Neural cell (in vitro differentiated cells): ENCODE measurements at regions not wholly inside any gene's neighbourhood (a gene's known extent, or its start where the extent isn't known, plus 50 kb on each side); places are given as distances from the start of the nearest gene placed in this dataset.

ENCODE experiments used
- H2AFZ ChIP-seq: fragments of 200-600, 300-800 bp; sonication (generic), shearing (Covaris generic); 2 replicates; pipeline ENCODE4 v1.6.0; 2014; ENCODE audit warnings: low read depth, mild to moderate bottlenecking, antibody characterized with exemption, low read length, moderate library complexity
- H3F3A ChIP-seq: fragments of 200-600 bp; shearing (Covaris generic); 2 replicates; pipeline ENCODE4 v1.6.1; 2016; ENCODE audit warnings: mild to moderate bottlenecking, moderate library complexity, mixed read lengths, antibody characterized with exemption, low read length; ENCODE audit not compliant: insufficient read depth, poor library complexity, severe bottlenecking
- H3K27ac ChIP-seq: fragments of 200-600, 300-800 bp; sonication (generic), shearing (Covaris generic); 2 replicates; pipeline ENCODE4 v1.5.1; 2014; ENCODE audit warnings: mild to moderate bottlenecking, low read length, moderate library complexity
- H3K27me3 ChIP-seq: fragments of 300-800, 200-600 bp; sonication (generic), shearing (Covaris generic); 2 replicates; pipeline ENCODE4 v1.6.0; 2014; ENCODE audit warnings: mild to moderate bottlenecking, low read depth, low read length, moderate library complexity; ENCODE audit not compliant: insufficient read depth
- H3K36me3 ChIP-seq: fragments of 300-800, 200-600 bp; sonication (generic), shearing (Covaris generic); 2 replicates; pipeline ENCODE4 v1.5.1; 2014; ENCODE audit warnings: mild to moderate bottlenecking, antibody characterized with exemption, low read length, moderate library complexity; ENCODE audit not compliant: insufficient read depth
- H3K4me2 ChIP-seq: fragments of 300-800, 200-600 bp; sonication (generic), shearing (Covaris generic); 2 replicates; pipeline ENCODE4 v1.6.0; 2014; ENCODE audit warnings: mild to moderate bottlenecking, low read length
- H3K4me3 ChIP-seq: fragments of 300-800, 200-600 bp; sonication (generic), shearing (Covaris generic); 2 replicates; pipeline ENCODE4 v1.5.1; 2014; ENCODE audit warnings: mild to moderate bottlenecking, low read length, moderate library complexity
- H3K79me2 ChIP-seq: fragments of 200-600 bp; shearing (Covaris generic); replicated peaks from 2 replicates; pipeline ENCODE4 v1.6.0; 2014; ENCODE audit warnings: mild to moderate bottlenecking, low read length, moderate library complexity; ENCODE audit not compliant: insufficient read depth
- H3K9ac ChIP-seq: fragments of 300-800, 200-600 bp; sonication (generic), shearing (Covaris generic); 2 replicates; pipeline ENCODE4 v1.6.1; 2016; ENCODE audit warnings: mild to moderate bottlenecking, low read length, mixed read lengths
- H3K9me2 ChIP-seq: fragments of 200-600 bp; shearing (Covaris generic); 2 replicates; pipeline ENCODE4 v1.6.1; 2016; ENCODE audit warnings: mild to moderate bottlenecking, low read length, mixed read lengths; ENCODE audit not compliant: insufficient read depth
- H3K9me3 ChIP-seq: fragments of 200-600, 300-800 bp; sonication (generic), shearing (Covaris generic); 2 replicates; pipeline ENCODE4 v1.6.1; 2016; ENCODE audit warnings: mild to moderate bottlenecking, mixed run types, low read length, moderate library complexity, mixed read lengths
- H4K20me1 ChIP-seq: fragments of 200-600 bp; shearing (Covaris generic); 2 replicates; pipeline ENCODE4 v1.6.1; 2016; ENCODE audit warnings: mild to moderate bottlenecking, mixed run types; ENCODE audit not compliant: insufficient read depth
- CTCF ChIP-seq: fragments of 450-650 bp; IDR thresholded peaks from 2 replicates; pipeline ENCODE4 v1.5.1; 2014; ENCODE audit warnings: antibody characterized with exemption, mild to moderate bottlenecking, moderate library complexity; ENCODE audit not compliant: poor library complexity, severe bottlenecking
- EP300 ChIP-seq: fragments of 450-650 bp; conservative IDR thresholded peaks from 2 replicates; pipeline ENCODE4 v1.6.1; 2014; ENCODE audit warnings: antibody characterized with exemption, mild to moderate bottlenecking, moderate library complexity; ENCODE audit not compliant: poor library complexity, severe bottlenecking
- EZH2 ChIP-seq: fragments of 200-600, 300-800 bp; shearing (Covaris generic), sonication (generic); IDR thresholded peaks from 2 replicates; pipeline ENCODE4 v1.6.1; 2014; ENCODE audit warnings: antibody characterized with exemption, low read length, borderline replicate concordance, mild to moderate bottlenecking; ENCODE audit not compliant: insufficient read depth, poor library complexity, severe bottlenecking
- MXI1 ChIP-seq: fragments of 450-650 bp; conservative IDR thresholded peaks from 2 replicates; pipeline ENCODE4 v1.6.1; 2014; ENCODE audit warnings: antibody characterized with exemption, mild to moderate bottlenecking; ENCODE audit not compliant: poor library complexity, severe bottlenecking
- POLR2AphosphoS5 ChIP-seq: IDR thresholded peaks from 2 replicates; pipeline ENCODE4 v1.6.1; 2012
- RAD21 ChIP-seq: fragments of 450-650 bp; conservative IDR thresholded peaks from 2 replicates; pipeline ENCODE4 v1.6.1; 2014; ENCODE audit warnings: antibody characterized with exemption, mild to moderate bottlenecking, moderate library complexity
- REST ChIP-seq: IDR thresholded peaks from 2 replicates; pipeline ENCODE4 v1.6.1; 2012; ENCODE audit warnings: borderline replicate concordance
- SMC3 ChIP-seq: fragments of 450-650 bp; conservative IDR thresholded peaks from 2 replicates; pipeline ENCODE4 v1.6.1; 2014; ENCODE audit warnings: antibody characterized with exemption, mild to moderate bottlenecking, moderate library complexity; ENCODE audit not compliant: poor library complexity
- TAF1 ChIP-seq: IDR thresholded peaks from 2 replicates; pipeline ENCODE4 v1.6.1; 2012; ENCODE audit warnings: low read depth

- Histone ChIP-seq H3K9me2 (no peaks in the 10 kb centered on the region), H3K79me2 (no peaks in the 10 kb centered on the region), H3K4me2 (no peak overlapping the region), H3K27me3 (no peaks in the 10 kb centered on the region), H3K9ac (no peak overlapping the region), H3F3A (no peaks in the 10 kb centered on the region), H3K9me3 (no peaks in the 10 kb centered on the region), H3K36me3 (no peaks in the 10 kb centered on the region), H4K20me1 (no peaks in the 10 kb centered on the region), H2AFZ (no peak overlapping the region), H3K4me3 (no peak overlapping the region), H3K27ac (no peak overlapping the region)
- no peak for TF ChIP-seq CTCF
- TF ChIP-seq POLR2AphosphoS5 = no peak
- TF ChIP-seq RAD21 = no peak
- TF ChIP-seq EP300 = no peak
- TF ChIP-seq TAF1 = no peak
- TF ChIP-seq EZH2 = no peak
- TF ChIP-seq REST = no peak
- TF ChIP-seq MXI1 = no peak
- TF ChIP-seq SMC3 = no peak
These were observed 431.7 kb upstream of the CTNND2 start for GRCh38 chr5:12335938-12336337.

- Histone ChIP-seq H3K9ac (no peak overlapping the region), H4K20me1 (no peaks in the 10 kb centered on the region), H3K9me2 (no peaks in the 10 kb centered on the region), H3K9me3 (no peaks in the 10 kb centered on the region), H3K27ac (no peak overlapping the region), H3K79me2 (no peaks in the 10 kb centered on the region), H3K27me3 (no peaks in the 10 kb centered on the region), H3K4me3 (no peak overlapping the region), H3K4me2 (no peak overlapping the region), H2AFZ (no peak overlapping the region), H3K36me3 (no peaks in the 10 kb centered on the region), H3F3A (no peaks in the 10 kb centered on the region)
- TF ChIP-seq MXI1 = no peak
- no peak for TF ChIP-seq POLR2AphosphoS5
- no peak for TF ChIP-seq SMC3
- no peak for TF ChIP-seq CTCF
- TF ChIP-seq EZH2 = no peak
- TF ChIP-seq EP300 = no peak
- no peak for TF ChIP-seq TAF1
- no peak for TF ChIP-seq RAD21
- TF ChIP-seq REST = no peak
These were observed 428.2 kb upstream of the CTNND2 start for GRCh38 chr5:12332480-12332879.
